Globus pallidus (tissue), 1 donor: ENCODE measurements at regions not wholly inside any gene's neighbourhood (a gene's known extent, or its start where the extent isn't known, plus 50 kb on each side); places are given as distances from the start of the nearest gene placed in this dataset.
A peak's percentile ranks its signal among the peaks of the same experiment; 100 is the strongest.
"Not testable (repeated sequence)": the region's sequence is repeated elsewhere in the genome, so short reads cannot be mapped to it uniquely, and the experiment has no call there.

Experiments
- DNase-seq: peaks from one replicate; pipeline ENCODE4 v3.0.0-alpha.2; 2015; ENCODE audit warnings: low spot score

DNA sequence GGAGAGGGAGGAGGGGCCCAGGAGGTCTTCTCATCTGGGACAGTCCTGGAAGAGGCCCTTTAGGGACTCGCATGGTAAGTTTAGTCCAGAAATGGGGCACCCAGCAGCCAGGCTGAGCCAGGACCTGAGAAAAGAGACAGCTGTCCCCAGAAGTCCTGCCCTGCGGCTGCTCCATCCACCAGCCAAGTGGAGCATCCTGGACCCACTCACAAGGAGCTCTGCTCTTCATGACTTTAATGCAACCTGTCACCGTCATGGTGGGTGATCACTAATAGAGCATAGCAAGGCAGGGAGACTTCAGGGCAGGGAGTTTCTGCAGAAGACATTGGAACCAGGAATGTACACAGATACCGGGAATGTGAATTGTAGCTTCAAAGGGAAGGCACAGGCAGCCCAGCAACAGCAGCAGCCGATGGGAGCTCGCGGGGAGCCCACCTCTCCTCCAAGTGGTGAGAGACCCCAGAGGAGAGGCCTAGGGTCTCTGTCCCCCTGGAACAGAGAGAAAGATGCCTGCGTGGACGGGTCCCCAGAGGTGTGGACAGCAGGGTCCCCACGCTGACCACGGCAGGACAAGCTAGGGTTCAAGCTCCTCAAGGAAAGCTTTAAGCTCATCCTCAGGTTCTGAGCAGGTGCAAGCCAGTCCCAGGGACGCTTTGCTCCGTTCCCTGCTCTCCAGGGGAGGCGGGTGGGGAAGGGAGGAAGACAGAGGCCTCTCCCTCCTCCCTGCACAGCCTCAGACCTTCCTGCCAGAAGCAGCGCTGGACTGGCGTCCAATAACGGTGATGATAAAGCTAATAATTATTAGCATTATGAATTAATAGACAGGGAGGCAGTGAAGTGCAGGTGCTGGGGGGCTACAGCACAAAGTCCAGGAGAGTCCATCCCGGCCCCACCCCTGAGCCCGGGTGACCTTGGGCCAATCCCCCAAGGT is 335.3 kb downstream of the ADGRD1 start:
- not testable (repeated sequence) for DNase-seq

DNA sequence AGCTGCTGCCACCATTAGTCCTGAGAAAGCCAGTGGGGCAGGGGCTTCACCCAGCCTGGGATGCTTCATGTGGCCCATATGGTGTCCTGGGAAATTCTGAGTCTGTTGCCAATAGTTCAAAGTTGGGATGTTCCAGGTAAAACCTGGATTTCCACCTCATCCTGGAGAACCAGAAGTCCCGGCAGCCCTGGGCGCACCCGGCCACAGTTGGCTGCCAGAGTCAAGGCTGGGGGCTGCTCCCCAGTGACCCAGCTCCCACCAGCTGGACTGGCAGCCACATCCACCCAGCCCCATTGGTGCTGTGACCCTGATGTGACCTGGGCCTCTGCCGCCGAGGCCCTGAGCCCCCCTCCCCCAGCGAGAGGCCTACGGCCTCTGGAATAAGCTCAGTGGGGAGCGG is 336.1 kb downstream of the ADGRD1 start:
- not testable (repeated sequence) for DNase-seq

DNA sequence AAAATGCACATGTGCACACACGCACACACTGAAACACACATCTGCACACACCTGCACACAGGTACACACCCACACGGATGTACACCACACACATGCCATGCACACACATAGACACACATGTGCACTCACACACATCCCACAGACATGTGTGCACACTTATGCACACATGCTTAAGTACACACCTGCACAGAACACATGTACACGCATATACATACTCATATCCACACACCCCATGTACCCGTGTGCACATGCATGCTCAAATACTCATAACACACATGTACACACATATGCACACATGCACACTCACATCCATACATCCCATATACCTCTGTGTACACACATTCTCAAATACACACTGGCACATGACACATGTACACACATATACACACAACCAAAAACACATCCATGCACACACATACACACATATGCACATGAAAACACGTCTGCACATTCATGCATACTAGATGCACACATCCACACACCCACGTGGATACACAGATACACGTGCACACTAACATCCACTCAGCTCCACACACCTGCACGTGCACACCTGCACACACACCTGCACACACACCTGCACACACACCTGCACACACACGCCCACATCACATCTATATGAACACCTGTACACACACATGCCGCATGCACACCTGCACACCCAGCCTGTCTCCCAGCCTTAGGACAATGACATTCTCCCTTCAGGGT is 336.7 kb downstream of the ADGRD1 start:
- DNase-seq = no peak

DNA sequence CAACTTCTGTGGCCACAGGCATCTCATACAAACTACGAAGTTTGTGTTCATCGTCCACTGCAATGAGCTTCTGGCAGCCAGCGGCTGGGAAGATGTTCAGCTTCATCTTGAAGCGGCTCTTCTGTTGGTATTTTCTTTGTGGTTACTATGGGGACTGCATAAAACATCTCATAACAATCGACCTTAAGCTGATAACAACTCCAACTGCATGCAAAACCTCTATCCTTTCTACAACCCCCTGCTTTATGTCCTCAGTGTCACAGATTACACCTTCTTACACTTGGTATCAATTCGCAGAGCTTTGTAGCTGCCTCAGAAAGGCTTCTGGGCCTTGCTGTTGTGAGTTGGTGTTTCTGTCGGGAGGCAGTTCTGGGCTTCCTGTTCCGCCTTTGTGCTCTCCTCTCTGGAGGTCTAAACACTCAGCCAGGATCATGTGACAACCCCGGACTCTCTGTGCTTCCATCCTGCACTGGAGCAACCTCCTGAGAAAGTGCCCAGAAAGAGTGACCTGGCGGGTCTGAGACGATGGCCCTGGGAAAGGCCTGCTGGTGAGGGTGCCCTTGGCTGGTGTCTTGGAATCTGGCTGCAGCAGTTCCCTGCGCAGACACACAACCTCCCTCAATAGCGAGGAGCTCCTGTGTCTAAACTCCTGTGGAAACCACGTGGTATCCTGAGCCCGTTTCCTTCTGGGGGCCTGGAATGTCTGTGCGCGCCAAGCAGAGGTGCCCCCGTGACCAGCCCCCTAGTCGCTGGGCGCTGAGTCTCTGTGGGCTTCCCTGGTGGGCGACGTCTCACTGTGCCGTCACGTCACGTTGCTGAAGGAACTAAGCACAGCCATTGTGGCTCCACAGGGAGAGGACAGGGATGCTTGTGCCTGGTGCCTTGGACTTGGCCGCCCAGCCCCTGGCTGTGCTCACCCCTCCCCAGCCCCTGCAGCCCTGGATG is 339.6 kb downstream of the ADGRD1 start:
- peak; percentile 16 for DNase-seq

DNA sequence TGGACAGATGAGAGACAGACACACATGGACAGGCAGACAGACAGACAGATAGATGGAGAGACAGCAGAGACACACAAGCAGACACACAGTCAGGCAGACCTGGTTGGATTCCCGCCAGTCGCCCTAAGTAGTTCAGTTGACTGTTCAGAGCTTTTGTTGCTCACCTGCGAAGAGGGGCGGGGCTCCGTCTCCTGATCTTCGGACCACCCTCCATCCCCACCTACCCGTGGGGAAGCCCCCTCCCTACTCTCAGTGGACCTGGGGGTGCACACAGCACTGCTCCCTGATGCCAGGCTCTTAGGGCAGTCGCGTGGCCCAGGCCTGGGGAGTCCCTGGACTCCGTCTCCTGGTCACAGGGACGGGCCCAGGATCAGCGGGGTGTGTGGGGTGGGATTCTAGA is 341.0 kb downstream of the ADGRD1 start:
- DNase-seq = not testable (repeated sequence)

DNA sequence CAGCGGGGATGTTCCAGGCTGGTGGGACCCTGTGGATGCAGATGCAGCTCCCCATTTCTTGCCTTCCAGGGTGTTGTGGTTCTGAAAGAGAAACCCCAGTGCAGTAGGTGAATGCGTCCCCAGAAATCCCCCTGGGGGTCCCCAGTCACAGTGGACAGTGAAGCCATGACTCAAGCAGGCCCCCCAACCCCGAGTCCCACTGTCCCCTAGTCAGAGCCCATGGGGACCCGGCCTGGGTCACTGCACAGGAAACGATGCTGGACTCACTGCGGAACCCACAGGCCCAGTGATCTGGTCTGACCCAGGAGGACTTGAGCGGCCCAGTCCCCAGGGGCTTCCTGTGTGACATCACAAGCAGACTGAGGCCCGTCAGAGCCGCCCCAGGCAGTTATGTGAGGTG is 341.4 kb downstream of the ADGRD1 start:
- not testable (repeated sequence) for DNase-seq

DNA sequence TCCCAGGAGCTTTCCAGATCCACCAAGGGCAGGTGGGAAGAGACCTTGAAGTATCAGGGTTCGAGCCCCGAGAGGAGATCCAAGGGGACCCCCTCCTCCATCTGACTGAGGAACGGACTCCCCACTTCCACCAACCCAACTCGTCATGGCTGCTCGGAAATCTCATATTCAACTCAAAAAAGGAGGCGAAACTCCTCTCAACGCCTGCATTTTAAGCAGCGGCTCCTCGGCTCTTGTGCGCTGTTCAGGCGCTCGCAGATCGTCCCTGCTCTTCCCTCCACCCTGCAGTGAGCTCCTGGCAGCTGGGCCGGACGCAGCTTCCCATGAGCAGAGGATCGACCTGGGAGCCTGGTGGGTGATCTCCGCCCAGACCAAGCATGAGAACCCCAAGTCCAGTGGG is 341.9 kb downstream of the ADGRD1 start:
- DNase-seq = not testable (repeated sequence)

DNA sequence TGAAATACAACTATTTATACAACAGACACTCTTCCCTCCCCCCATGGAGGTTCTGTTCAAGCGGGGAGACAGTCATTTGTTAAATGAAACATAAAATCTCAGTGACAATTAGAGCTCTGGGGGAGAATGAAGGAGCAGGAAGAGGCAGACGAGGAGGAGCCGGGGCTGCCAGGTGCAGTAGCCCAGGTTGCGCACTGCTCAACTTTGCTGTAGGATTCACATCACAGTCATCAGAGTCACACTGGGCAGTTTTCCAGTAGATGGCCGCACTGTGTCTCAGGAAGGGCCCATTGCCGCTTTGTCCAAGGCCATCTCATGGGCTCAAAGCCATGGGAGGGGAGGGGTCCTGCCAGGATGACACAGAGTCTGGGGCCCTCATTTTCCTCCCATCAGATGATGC is 342.4 kb downstream of the ADGRD1 start:
- DNase-seq = not testable (repeated sequence)

DNA sequence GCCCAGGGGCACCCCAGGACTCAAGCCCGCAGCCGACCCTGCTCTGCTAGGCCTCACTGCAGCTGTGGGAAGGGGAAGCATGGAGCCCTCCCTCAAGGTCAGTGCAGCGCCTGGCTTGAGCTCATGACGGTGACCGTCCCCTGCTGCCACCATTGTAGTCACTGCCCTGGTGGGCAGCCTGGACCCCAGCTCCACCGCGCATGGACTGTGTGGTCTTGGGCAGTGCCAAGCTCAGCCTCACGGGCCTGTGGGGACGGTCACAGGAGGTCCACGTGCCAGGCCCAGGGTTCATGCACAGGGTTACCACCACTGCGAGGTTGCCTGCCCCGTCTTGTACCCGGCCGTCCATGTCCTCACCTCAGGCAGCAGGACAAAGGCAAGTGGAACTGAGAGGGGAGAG is 342.9 kb downstream of the ADGRD1 start:
- DNase-seq = not testable (repeated sequence)

DNA sequence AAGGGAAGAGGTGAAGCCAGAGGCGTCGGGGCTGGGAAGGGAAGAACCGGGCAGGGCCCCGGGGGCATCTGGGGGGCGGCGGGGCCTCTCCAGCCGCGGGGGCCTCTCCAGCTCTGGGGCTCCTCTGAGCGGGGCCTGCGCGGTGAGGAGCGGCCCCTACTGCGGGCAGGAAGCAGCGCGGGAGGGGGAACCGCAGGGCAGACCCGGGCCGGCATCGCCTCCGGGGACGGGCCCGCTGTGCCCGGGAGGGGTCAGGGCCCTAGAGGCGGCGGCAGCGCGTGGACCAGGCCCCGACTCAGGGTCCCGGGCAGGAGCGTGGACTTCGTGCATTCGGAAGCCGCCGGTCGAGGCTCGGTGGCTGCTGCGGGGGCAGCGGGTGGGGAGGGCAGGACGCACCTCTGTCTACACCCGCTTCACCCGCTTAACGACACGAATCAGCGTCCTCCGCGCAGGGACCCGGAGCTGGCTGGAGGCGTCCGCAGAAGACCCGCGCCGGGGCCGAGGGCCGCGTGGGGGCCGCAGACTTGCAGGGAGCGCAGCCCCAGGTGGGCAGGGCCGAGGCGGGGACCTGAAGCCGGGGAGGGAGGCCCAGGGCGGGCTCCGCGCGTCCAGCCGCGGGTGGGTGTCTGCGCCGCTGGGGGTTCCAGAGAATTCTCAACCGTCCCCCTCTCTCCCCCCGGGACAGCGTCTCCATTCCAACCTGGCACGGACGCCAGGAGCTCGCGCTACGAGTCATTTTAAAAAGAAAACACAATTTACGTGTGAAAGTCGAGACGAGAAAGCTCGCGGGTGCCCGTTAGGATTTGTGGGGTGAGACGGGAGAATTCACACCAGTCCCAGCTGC is 345.0 kb downstream of the ADGRD1 start:
- DNase-seq = not testable (repeated sequence)

DNA sequence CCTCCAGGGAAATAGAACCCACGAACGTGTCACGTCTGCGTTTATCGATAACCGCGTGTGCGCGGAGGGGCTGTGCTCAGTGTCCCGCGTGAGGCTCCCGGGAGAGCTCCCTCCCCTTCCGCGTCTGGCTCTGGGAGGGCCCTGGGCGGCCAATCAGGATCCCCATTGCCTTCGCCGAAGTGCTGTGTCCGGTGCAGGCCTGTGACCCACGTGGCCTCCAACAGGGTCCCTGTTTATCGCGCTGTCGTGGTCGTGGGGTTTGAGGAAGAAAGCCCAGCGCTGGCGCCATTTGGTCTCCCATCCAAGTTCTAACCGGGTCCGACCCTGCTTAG is 345.6 kb downstream of the ADGRD1 start:
- DNase-seq = not testable (repeated sequence)

DNA sequence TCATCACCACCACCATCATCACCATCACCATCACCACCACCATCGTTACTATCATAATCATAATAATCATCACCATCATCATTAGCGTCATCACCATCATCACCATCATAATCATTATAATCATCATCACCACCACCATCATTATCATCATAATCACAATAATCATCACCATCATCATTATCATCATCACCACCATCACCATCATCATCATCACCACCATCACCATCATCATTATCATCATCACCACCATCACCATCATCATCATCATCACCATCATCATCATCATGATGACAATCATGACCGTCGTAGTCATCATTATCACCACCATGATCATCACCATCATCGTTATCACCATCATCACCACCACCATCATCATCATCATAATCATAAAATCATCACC is 349.9 kb downstream of the ADGRD1 start:
- not testable (repeated sequence) for DNase-seq

DNA sequence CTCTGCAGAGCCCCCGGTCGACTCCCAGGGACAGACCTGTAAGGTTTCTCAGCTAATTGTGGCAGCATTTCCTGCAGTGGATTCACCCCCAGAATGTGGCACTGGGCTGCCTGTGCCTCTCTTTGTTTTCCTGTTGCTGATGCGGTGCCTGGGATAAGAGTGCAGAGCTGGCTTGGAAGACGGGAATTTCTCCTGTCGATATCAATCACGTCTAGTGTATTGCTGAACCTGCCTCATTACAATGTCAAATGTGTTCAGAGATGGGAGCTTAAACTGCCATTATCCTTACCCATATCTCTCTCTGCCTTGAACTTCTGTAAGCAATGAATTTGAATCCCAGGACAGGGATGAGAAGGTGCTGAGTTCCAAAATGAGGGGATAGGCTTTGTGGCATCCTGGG is 350.9 kb downstream of the ADGRD1 start:
- not testable (repeated sequence) for DNase-seq

DNA sequence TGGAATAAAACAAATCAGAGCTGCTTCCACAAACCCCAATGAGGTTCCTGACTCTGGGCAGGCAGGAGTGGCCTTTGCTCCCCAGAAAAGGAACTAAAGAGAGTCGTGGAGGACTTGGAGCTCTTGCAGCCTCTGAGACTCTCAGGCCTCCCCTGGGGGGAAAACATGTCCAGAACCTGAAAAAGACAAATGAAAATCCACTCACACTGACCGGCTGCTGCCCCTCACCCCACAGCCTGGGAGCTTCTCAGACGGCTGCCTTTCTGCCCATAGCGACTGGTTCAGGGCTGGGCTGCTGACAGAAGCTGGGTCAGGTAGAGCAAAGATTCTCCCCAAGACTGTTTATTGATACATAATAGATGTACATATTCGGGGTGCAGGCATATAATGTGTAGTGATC is 356.0 kb downstream of the ADGRD1 start:
- DNase-seq = no peak

DNA sequence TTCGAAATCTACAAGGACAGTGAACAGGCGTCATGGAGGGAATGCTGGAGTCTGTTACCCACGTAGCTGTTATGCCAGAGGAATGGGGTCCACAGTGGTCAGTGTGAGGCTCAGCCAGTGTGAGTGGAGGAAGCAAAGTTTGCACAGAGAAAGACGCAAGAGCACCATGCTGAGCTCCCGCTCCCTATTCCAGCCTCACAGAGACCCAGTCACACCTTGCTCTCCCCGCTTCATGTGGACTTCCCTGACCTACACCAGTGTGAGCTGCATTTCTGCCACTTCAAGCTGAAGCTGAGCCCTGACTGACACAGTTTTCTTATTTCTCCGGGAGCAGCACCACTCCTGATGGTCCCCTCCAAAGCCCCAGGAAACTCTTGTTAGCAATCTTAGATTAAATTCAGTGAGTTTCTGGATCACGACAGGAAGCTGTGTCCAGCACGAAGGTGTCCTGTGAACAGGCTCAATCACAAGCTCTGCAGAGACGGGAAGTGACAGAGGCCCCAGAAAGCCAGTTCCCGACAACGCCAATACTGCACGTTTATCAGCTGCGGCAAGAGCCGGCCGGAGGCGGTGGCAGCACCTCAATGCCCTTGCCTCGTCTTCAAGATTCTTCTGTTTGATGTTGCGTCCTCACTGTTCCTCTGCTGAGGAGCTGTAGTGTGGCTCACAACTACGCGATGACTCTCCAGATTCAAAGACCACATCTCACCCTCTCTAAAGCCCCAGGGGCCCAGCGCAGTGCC is 356.7 kb downstream of the ADGRD1 start:
- DNase-seq = not testable (repeated sequence)

DNA sequence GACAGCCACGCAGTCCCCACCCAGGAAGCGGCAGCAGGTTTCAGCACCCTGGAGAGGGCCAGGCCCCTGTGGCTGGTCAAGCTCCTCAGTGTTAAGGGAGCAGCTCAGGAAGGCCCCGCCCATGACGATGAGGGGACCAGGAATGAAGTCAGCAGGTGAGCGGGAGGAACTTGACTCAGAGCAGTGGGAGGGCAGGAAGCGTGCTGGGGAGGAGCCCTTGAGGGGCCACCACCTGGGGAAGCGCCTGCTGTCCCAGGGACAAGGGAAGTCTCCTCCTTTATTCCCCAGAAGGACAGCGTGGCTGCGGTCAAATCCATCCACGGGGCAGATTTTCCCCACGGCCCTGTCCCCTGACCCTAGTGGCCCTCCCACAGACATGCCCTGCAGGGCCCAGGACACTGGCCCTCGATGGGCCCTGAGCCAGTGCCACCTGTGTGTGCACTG is 357.6 kb downstream of the ADGRD1 start:
- DNase-seq = not testable (repeated sequence)

DNA sequence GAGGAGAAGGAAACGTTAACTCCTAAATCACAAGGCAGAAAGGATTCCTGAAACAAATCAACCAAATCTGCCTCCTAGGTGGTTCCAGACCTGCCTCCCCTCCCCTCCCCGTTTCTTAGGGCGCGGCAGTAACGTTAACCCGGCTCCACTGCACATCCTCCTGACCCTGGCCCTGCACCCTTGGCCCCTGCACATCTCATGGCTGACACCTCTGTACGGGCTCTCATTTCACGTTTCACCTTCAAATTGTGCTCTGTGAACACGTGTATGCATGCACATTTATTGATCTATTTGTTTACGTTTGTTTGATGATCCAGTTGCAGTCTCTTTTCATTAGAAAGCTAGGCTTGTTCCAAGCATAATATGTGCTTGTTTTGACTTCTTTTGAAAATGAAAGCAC is 358.1 kb downstream of the ADGRD1 start:
- no peak for DNase-seq

DNA sequence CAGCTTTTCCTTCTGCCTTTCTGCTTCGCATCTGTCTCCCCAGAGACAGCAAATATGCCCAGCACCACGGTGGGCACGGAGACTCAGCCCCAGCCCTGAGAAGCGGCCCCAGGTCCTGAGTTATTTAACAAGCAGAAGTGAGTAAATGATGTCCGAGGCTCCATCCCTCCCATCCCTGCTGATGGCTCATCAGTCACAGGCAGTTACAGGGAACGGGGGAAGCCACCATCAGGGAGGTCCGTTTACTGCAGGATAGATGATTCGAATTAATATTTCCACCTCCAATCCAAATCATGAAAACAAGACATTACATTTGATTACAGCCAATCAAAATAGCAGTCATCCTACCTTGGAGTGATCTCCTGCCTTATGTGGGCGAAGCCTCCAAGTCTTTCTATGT is 358.7 kb downstream of the ADGRD1 start:
- not testable (repeated sequence) for DNase-seq

DNA sequence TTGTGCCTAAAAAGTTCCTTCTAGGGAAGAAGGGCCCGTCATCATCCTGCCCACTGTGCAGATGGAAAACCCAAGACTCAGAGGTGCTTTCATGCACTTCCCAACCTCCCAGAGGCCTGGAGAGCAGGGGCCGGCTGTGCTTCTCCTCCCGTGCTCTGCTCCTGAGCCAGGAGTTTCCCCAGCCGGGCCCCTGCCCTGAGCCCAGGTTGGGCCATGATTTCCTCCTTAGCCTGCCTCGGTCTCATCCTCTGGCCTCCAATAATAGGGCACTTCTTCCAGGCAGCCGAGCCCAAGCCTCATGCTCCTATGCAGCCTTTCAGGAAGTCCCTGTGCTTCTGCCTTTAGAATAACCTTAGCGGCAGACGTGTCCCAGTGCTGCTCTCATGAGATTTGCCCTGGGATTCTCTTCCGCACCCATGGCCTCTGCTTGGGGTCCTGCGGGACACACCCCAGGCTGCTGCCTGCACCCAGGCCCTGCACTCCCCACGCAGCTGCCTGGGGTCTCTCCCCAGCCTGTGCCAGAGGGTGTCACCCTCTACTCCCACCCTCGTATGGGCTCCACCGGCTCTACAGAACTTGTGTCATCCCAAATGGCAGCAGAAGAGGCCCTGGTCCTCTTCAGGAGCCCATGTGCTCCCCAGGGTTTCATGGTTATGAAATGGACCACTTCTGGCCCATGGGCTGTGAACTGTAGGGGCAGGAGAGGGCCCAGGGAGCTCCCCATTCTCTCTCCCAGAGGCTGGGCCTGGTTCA is 359.3 kb downstream of the ADGRD1 start:
- DNase-seq = no peak

DNA sequence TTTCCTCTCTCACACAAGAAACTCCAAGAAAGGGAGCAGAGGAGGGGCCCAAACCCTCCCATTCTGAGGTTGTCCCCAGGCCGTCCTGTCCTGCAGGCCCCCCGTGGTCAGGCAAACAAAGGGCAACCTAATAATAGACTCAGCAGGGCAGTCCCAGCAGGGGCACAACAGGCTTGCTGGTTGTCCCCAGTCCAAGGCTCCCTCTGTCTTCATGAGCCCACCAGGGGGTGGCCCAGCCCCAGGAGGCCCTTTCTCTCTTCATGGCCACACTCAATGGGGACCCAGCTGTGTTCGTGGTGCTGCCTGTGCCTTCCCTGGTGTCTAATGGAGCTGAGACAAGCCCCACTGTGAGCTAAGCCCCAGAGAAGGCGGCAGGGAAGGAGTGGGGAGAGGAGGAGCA is 359.9 kb downstream of the ADGRD1 start:
- DNase-seq = no peak
